OCI-LY3 (cell line): ENCODE measurements at regions not wholly inside any gene's neighbourhood (a gene's known extent, or its start where the extent isn't known, plus 50 kb on each side); places are given as distances from the start of the nearest gene placed in this dataset.

Source experiments
- H2AFZ ChIP-seq: fragments of 200-600, 300-600 bp; shearing (Covaris generic); 2 replicates; pipeline ENCODE4 v1.6.0; 2014; ENCODE audit warnings: antibody characterized with exemption, low read depth, low read length
- H3K27ac ChIP-seq: fragments of 200-600, 300-600 bp; sonication (generic); 2 replicates; pipeline ENCODE4 v1.5.1; 2014; ENCODE audit warnings: mild to moderate bottlenecking, low read length, moderate library complexity, mixed read lengths
- H3K27me3 ChIP-seq: fragments of 200-600, 300-600 bp; sonication (generic); 2 replicates; pipeline ENCODE4 v1.6.1; 2014; ENCODE audit warnings: low read depth, low read length, mixed read lengths
- H3K36me3 ChIP-seq: fragments of 200-600, 300-600 bp; sonication (generic); replicated peaks from 2 replicates; pipeline ENCODE3; 2014; ENCODE audit warnings: low read depth, low read length, mixed read lengths
- H3K4me1 ChIP-seq: fragments of 300-600, 200-600 bp; sonication (generic); 2 replicates; pipeline ENCODE4 v1.6.1; 2014; ENCODE audit warnings: low read length, mixed read lengths
- H3K4me2 ChIP-seq: fragments of 200-600, 300-600 bp; sonication (generic); 2 replicates; pipeline ENCODE4 v1.6.1; 2014; ENCODE audit warnings: low read length, mixed read lengths
- H3K4me3 ChIP-seq: fragments of 300-600, 200-600 bp; sonication (generic); 2 replicates; pipeline ENCODE4 v1.5.1; 2014; ENCODE audit warnings: antibody characterized with exemption, mild to moderate bottlenecking, low read length, moderate library complexity
- H3K79me2 ChIP-seq: fragments of 300-600, 200-600 bp; shearing (Covaris generic); 2 replicates; pipeline ENCODE4 v1.6.1; 2014; ENCODE audit warnings: mild to moderate bottlenecking, low read length, mixed read lengths
- H3K9ac ChIP-seq: fragments of 300-600, 200-600 bp; shearing (Covaris generic); 2 replicates; pipeline ENCODE4 v1.6.0; 2014; ENCODE audit warnings: mild to moderate bottlenecking, low read length, moderate library complexity
- H3K9me3 ChIP-seq: fragments of 200-600, 300-600 bp; shearing (Covaris generic); 2 replicates; pipeline ENCODE4 v1.6.1; 2014; ENCODE audit warnings: low read length, mixed read lengths; ENCODE audit not compliant: insufficient read depth
- H4K20me1 ChIP-seq: fragments of 200-600, 300-600 bp; sonication (generic); 2 replicates; pipeline ENCODE4 v1.6.1; 2016; ENCODE audit warnings: low read length, mixed read lengths; ENCODE audit not compliant: insufficient read depth
- EZH2phosphoT487 ChIP-seq: fragments of 200-600 bp; shearing (Covaris generic); IDR thresholded peaks from 2 replicates; pipeline ENCODE4 v1.6.1; 2018; ENCODE audit warnings: antibody characterized with exemption, mixed run types, low read depth
- TF ChIP-seq, protein P1 (sequence below): fragments of 200-600, 300-600 bp; sonication (generic); IDR thresholded peaks from 2 replicates; pipeline ENCODE4 v1.5.1; 2014; ENCODE audit warnings: antibody characterized with exemption, low read length, low read depth

DNA sequence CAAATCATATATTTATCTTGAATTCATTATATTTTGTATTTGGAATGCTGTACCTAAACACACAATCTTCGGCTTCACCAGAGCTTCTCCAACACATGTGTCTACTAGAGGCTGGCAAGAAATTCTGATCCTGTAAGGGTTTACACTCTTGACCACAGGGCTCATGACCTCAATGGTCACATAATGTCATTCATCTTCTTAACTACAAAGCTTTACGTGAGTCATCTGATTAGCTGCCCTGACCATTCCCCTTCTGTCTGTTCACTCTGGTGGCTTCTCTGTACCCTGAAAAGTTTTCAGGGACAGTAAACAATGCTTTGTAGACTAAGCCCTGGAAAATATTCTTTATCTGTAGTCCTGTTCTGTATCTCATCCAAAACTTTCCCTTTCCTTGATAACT lies 423.9 kb downstream of the CMPK2 start:
- H3K27ac ChIP-seq: no peak overlapping the region
- H3K27me3 ChIP-seq: no peaks in the 10 kb centered on the region
- TF ChIP-seq EZH2phosphoT487: no peak
- TF ChIP-seq, protein P1, sequence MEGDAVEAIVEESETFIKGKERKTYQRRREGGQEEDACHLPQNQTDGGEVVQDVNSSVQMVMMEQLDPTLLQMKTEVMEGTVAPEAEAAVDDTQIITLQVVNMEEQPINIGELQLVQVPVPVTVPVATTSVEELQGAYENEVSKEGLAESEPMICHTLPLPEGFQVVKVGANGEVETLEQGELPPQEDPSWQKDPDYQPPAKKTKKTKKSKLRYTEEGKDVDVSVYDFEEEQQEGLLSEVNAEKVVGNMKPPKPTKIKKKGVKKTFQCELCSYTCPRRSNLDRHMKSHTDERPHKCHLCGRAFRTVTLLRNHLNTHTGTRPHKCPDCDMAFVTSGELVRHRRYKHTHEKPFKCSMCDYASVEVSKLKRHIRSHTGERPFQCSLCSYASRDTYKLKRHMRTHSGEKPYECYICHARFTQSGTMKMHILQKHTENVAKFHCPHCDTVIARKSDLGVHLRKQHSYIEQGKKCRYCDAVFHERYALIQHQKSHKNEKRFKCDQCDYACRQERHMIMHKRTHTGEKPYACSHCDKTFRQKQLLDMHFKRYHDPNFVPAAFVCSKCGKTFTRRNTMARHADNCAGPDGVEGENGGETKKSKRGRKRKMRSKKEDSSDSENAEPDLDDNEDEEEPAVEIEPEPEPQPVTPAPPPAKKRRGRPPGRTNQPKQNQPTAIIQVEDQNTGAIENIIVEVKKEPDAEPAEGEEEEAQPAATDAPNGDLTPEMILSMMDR: no peak
- H3K4me2 ChIP-seq: no peak overlapping the region
- H3K4me3 ChIP-seq: no peak overlapping the region
- H3K36me3 ChIP-seq: no peaks in the 10 kb centered on the region
- no peaks in the 10 kb centered on the region for H3K4me1 ChIP-seq
- no peaks in the 10 kb centered on the region for H3K79me2 ChIP-seq
- H3K9ac ChIP-seq: no peak overlapping the region
- H3K9me3 ChIP-seq: no peaks in the 10 kb centered on the region
- no peaks in the 10 kb centered on the region for H4K20me1 ChIP-seq
- no peak overlapping the region for H2AFZ ChIP-seq

DNA sequence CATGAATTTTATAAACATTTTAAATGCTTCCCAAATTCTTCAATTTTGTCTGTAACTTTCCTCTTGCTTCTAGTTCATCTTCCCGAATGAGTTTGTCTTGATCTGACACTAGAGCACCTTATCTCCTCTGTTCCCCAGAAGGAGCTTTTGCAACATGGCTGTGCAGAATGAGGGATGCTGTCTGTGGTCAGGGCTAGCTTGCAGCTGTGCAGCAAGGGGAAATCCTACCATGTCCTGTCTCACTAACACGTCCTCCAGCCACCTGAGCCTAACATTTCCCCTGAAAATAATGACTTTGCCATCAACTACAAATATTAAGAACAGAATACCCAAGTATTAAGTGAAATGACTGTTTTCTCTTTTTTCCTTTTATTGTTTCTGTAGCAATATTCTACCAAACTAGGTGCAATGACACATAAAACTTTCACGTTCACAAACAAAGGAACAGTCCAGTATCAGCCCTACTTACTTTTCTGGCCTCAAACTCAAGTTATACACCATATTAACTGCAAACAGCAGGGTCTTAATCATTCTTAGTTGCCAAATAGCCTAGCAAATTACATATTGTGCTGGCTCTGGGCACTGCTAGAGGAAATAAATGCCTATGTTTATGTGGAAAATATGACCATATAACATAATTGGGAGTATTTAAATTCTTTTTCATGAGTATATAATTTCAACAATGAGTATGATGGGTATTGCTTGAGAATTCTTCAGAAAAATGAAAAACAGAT lies 423.3 kb downstream of the CMPK2 start:
- no peak overlapping the region for H3K4me2 ChIP-seq
- TF ChIP-seq EZH2phosphoT487: no peak
- TF ChIP-seq, protein P1: no peak
- H3K27ac ChIP-seq: no peak overlapping the region
- H3K4me3 ChIP-seq: no peak overlapping the region
- no peak overlapping the region for H2AFZ ChIP-seq
- no peaks in the 10 kb centered on the region for H3K9me3 ChIP-seq
- no peaks in the 10 kb centered on the region for H3K36me3 ChIP-seq
- no peaks in the 10 kb centered on the region for H3K4me1 ChIP-seq
- H3K79me2 ChIP-seq: no peaks in the 10 kb centered on the region
- H3K27me3 ChIP-seq: no peaks in the 10 kb centered on the region
- H3K9ac ChIP-seq: no peak overlapping the region
- H4K20me1 ChIP-seq: no peaks in the 10 kb centered on the region

DNA sequence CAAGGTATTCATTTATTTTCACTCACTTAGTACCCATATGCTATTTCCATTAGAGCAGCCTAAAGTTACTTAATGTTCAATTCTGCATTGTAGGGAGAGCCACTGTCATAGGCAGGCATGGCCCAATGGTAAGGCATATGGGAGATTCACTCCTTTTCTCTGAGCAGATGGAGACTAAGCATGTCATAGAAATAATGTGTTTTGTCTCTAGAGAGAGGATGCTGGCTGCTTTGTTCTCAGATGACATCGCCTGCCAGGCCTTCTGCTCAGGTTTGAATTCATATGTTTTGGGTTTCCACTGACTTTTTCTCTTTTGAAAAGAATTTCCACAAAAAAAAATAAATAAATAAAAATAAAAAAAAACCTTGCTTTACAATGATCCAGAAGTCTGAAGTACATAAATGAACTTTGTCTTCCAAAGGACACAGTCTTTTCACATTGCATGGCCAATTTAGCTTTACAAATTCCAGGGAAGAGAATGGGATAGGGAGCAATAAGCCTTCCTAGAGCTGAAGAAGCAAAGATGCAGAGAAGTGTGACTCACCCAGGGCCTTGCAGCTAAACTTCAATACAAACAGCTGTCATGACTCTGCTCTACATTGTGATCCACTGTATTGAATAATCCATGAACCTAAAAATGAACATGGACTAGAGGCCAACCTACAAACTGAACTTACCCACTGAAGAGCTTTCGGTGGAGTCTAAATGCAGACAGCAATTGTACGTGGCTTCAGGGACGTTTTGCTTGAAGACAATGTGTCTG lies 422.5 kb downstream of the CMPK2 start:
- H3K27me3 ChIP-seq: no peaks in the 10 kb centered on the region
- H3K27ac ChIP-seq: no peak overlapping the region
- TF ChIP-seq EZH2phosphoT487: no peak
- TF ChIP-seq, protein P1: no peak
- H3K79me2 ChIP-seq: no peaks in the 10 kb centered on the region
- H2AFZ ChIP-seq: no peak overlapping the region
- no peak overlapping the region for H3K4me2 ChIP-seq
- H3K4me3 ChIP-seq: no peak overlapping the region
- H3K36me3 ChIP-seq: no peaks in the 10 kb centered on the region
- no peaks in the 10 kb centered on the region for H3K9me3 ChIP-seq
- H4K20me1 ChIP-seq: no peaks in the 10 kb centered on the region
- H3K9ac ChIP-seq: no peak overlapping the region
- H3K4me1 ChIP-seq: no peaks in the 10 kb centered on the region

DNA sequence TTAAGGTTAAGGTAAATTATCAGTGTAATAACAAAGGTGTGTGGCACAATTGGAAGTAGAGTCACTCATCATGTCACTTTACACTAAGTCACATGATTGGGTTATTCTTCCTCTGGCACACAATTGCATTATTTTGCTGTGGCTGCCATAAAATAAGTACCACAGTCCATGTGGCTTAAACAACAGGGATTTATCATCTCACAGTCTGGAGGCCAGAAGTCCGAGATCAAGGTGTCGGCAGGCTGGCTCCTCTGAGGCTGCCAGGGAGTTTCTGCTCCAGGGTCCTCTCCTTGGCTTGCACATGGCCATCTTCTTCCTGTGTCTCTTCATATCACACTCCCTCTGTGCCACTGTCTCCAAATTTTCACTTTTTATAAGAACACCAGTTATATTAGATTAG lies 421.2 kb downstream of the CMPK2 start:
- H2AFZ ChIP-seq: no peak overlapping the region
- H3K4me2 ChIP-seq: no peak overlapping the region
- no peaks in the 10 kb centered on the region for H3K27me3 ChIP-seq
- H3K4me1 ChIP-seq: no peaks in the 10 kb centered on the region
- H3K9ac ChIP-seq: no peak overlapping the region
- H3K36me3 ChIP-seq: no peaks in the 10 kb centered on the region
- no peaks in the 10 kb centered on the region for H4K20me1 ChIP-seq
- H3K79me2 ChIP-seq: no peaks in the 10 kb centered on the region
- H3K9me3 ChIP-seq: no peaks in the 10 kb centered on the region
- H3K4me3 ChIP-seq: no peak overlapping the region
- no peak overlapping the region for H3K27ac ChIP-seq
- TF ChIP-seq EZH2phosphoT487: no peak
- TF ChIP-seq, protein P1: no peak
